Activated naive CD8-positive, alpha-beta T cell (primary cell): ENCODE measurements at regions not wholly inside any gene's neighbourhood (a gene's known extent, or its start where the extent isn't known, plus 50 kb on each side); places are given as distances from the start of the nearest gene placed in this dataset.

Experiments
- H3K27ac Mint-ChIP-seq: one replicate; pipeline ENCODE4 v1.8.0; 2021; ENCODE audit warnings: mixed read lengths
- H3K27me3 Mint-ChIP-seq: one replicate; pipeline ENCODE4 v1.8.0; 2021; ENCODE audit warnings: mixed read lengths
- H3K36me3 Mint-ChIP-seq: one replicate; pipeline ENCODE4 v1.8.0; 2021; ENCODE audit warnings: mixed read lengths
- H3K4me1 Mint-ChIP-seq: one replicate; pipeline ENCODE4 v1.8.0; 2021; ENCODE audit warnings: low read depth, mixed read lengths
- H3K4me3 Mint-ChIP-seq: one replicate; pipeline ENCODE4 v1.8.0; 2021; ENCODE audit warnings: mild to moderate bottlenecking, mixed read lengths
- H3K9me3 Mint-ChIP-seq: one replicate; pipeline ENCODE4 v1.8.0; 2021; ENCODE audit warnings: low read depth, mixed read lengths

GRCh38 chr11:15889363-15890030, 466.8 kb downstream of the SOX6 start:
- Mint-ChIP-seq H3K4me3 (no peak overlapping the region), H3K27me3 (no peaks in the 10 kb centered on the region), H3K9me3 (no peaks in the 10 kb centered on the region), H3K27ac (no peak overlapping the region), H3K4me1 (no peaks in the 10 kb centered on the region), H3K36me3 (no peaks in the 10 kb centered on the region)

- Mint-ChIP-seq H3K27me3 (no peaks in the 10 kb centered on the region), H3K9me3 (no peaks in the 10 kb centered on the region), H3K4me1 (no peaks in the 10 kb centered on the region), H3K4me3 (no peak overlapping the region), H3K36me3 (no peaks in the 10 kb centered on the region), H3K27ac (no peak overlapping the region)
Observed at GRCh38 chr11:15890031-15890713, 466.2 kb downstream of the SOX6 start.

- Mint-ChIP-seq H3K36me3 (no peaks in the 10 kb centered on the region), H3K4me3 (no peak overlapping the region), H3K27me3 (no peaks in the 10 kb centered on the region), H3K27ac (no peak overlapping the region), H3K9me3 (no peaks in the 10 kb centered on the region), H3K4me1 (no peaks in the 10 kb centered on the region)
Observed at GRCh38 chr11:15893080-15893492, 463.3 kb downstream of the SOX6 start.

GRCh38 chr11:15896026-15896425, 460.3 kb downstream of the SOX6 start:
- Mint-ChIP-seq H3K9me3 (no peaks in the 10 kb centered on the region), H3K27me3 (no peaks in the 10 kb centered on the region), H3K36me3 (no peaks in the 10 kb centered on the region), H3K27ac (no peak overlapping the region), H3K4me3 (no peak overlapping the region), H3K4me1 (no peaks in the 10 kb centered on the region)

- Mint-ChIP-seq H3K4me1 (no peaks in the 10 kb centered on the region), H3K27me3 (no peaks in the 10 kb centered on the region), H3K4me3 (no peak overlapping the region), H3K27ac (no peak overlapping the region), H3K36me3 (no peaks in the 10 kb centered on the region), H3K9me3 (no peaks in the 10 kb centered on the region)
Observed at GRCh38 chr11:15896530-15896929, 459.8 kb downstream of the SOX6 start.

- H3K9me3 Mint-ChIP-seq, result no peaks in the 10 kb centered on the region
- H3K4me1 Mint-ChIP-seq, result no peaks in the 10 kb centered on the region
- no peaks in the 10 kb centered on the region for H3K36me3 Mint-ChIP-seq
- no peak overlapping the region for H3K4me3 Mint-ChIP-seq
- H3K27ac Mint-ChIP-seq, result no peak overlapping the region
- no peaks in the 10 kb centered on the region for H3K27me3 Mint-ChIP-seq
Observed at GRCh38 chr11:15897211-15897960, 459.0 kb downstream of the SOX6 start.

- Mint-ChIP-seq H3K27me3 (no peaks in the 10 kb centered on the region), H3K36me3 (no peaks in the 10 kb centered on the region), H3K4me3 (no peak overlapping the region), H3K9me3 (no peaks in the 10 kb centered on the region), H3K27ac (no peak overlapping the region), H3K4me1 (no peaks in the 10 kb centered on the region)
Observed at GRCh38 chr11:15901054-15901453, 455.3 kb downstream of the SOX6 start.

- Mint-ChIP-seq H3K36me3 (no peaks in the 10 kb centered on the region), H3K27ac (no peak overlapping the region), H3K9me3 (no peaks in the 10 kb centered on the region), H3K4me3 (no peak overlapping the region), H3K27me3 (no peaks in the 10 kb centered on the region), H3K4me1 (no peaks in the 10 kb centered on the region)
Observed at GRCh38 chr11:15901790-15902189, 454.6 kb downstream of the SOX6 start.

- Mint-ChIP-seq H3K36me3 (no peaks in the 10 kb centered on the region), H3K4me3 (no peak overlapping the region)
Observed at GRCh38 chr11:15903246-15903645, 453.1 kb downstream of the SOX6 start.

GRCh38 chr11:15905366-15906104, 450.8 kb downstream of the SOX6 start:
- Mint-ChIP-seq H3K9me3 (no peaks in the 10 kb centered on the region), H3K27ac (no peak overlapping the region), H3K4me3 (no peak overlapping the region), H3K4me1 (no peaks in the 10 kb centered on the region), H3K27me3 (no peaks in the 10 kb centered on the region), H3K36me3 (no peaks in the 10 kb centered on the region)

More at GRCh38 chr11:15903246-15903645, 453.1 kb downstream of the SOX6 start:
- Mint-ChIP-seq H3K27ac (no peak overlapping the region), H3K27me3 (no peaks in the 10 kb centered on the region), H3K9me3 (no peaks in the 10 kb centered on the region), H3K4me1 (no peaks in the 10 kb centered on the region)

GRCh38 chr11:15906481-15907035, 449.8 kb downstream of the SOX6 start:
- H3K9me3 Mint-ChIP-seq, result no peaks in the 10 kb centered on the region
- H3K27me3 Mint-ChIP-seq, result no peaks in the 10 kb centered on the region
- H3K4me1 Mint-ChIP-seq, result no peaks in the 10 kb centered on the region
- H3K4me3 Mint-ChIP-seq, result no peak overlapping the region
- H3K36me3 Mint-ChIP-seq, result no peaks in the 10 kb centered on the region
- H3K27ac Mint-ChIP-seq, result no peak overlapping the region

GRCh38 chr11:15907806-15908205, 448.5 kb downstream of the SOX6 start:
- H3K36me3 Mint-ChIP-seq, result no peaks in the 10 kb centered on the region
- H3K4me1 Mint-ChIP-seq, result no peaks in the 10 kb centered on the region
- H3K27me3 Mint-ChIP-seq, result no peaks in the 10 kb centered on the region
- no peaks in the 10 kb centered on the region for H3K9me3 Mint-ChIP-seq
- H3K4me3 Mint-ChIP-seq, result no peak overlapping the region
- no peak overlapping the region for H3K27ac Mint-ChIP-seq

- Mint-ChIP-seq H3K27ac (no peak overlapping the region), H3K27me3 (peaks cover 1% of the 10 kb centered on the region), H3K9me3 (no peaks in the 10 kb centered on the region), H3K36me3 (no peaks in the 10 kb centered on the region), H3K4me1 (no peaks in the 10 kb centered on the region), H3K4me3 (no peak overlapping the region)
Observed at GRCh38 chr11:15909937-15910598, 446.3 kb downstream of the SOX6 start.

- no peaks in the 10 kb centered on the region for H3K36me3 Mint-ChIP-seq
- H3K4me3 Mint-ChIP-seq, result no peak overlapping the region
- no peak overlapping the region for H3K27ac Mint-ChIP-seq
- no peaks in the 10 kb centered on the region for H3K9me3 Mint-ChIP-seq
- H3K4me1 Mint-ChIP-seq, result no peaks in the 10 kb centered on the region
- H3K27me3 Mint-ChIP-seq, result peaks cover 2% of the 10 kb centered on the region
Observed at GRCh38 chr11:15910761-15911160, 445.6 kb downstream of the SOX6 start.
